DOHH2 (cell line): ENCODE measurements at regions not wholly inside any gene's neighbourhood (a gene's known extent, or its start where the extent isn't known, plus 50 kb on each side); places are given as distances from the start of the nearest gene placed in this dataset.

Experiments
- H3F3A ChIP-seq: fragments of 200-600 bp; sonication (generic), shearing (Covaris generic); 2 replicates; pipeline ENCODE4 v1.6.0; 2016; ENCODE audit warnings: antibody characterized with exemption, mild to moderate bottlenecking; ENCODE audit not compliant: control insufficient read depth, insufficient read depth
- H3K27ac ChIP-seq: fragments of 200-600 bp; sonication (generic); 2 replicates; pipeline ENCODE4 v1.5.1; 2014; ENCODE audit warnings: low read depth, mild to moderate bottlenecking, low read length, moderate library complexity
- H3K27me3 ChIP-seq: fragments of 200-600 bp; sonication (generic); 2 replicates; pipeline ENCODE4 v1.6.1; 2014; ENCODE audit warnings: mild to moderate bottlenecking, low read length, mixed read lengths; ENCODE audit not compliant: control insufficient read depth
- H3K36me3 ChIP-seq: fragments of 200-600 bp; sonication (generic); 2 replicates; pipeline ENCODE4 v1.6.1; 2014; ENCODE audit warnings: mild to moderate bottlenecking, low read length, moderate library complexity, mixed read lengths; ENCODE audit not compliant: control insufficient read depth
- H3K4me1 ChIP-seq: fragments of 200-600 bp; sonication (generic); 2 replicates; pipeline ENCODE4 v1.6.1; 2014; ENCODE audit warnings: mild to moderate bottlenecking, low read length, mixed read lengths; ENCODE audit not compliant: control insufficient read depth
- H3K4me2 ChIP-seq: fragments of 200-600 bp; sonication (generic); 2 replicates; pipeline ENCODE4 v1.6.0; 2014; ENCODE audit warnings: mild to moderate bottlenecking, low read length, moderate library complexity
- H3K4me3 ChIP-seq: fragments of 200-600 bp; sonication (generic); 2 replicates; pipeline ENCODE4 v1.5.1; 2014; ENCODE audit warnings: mild to moderate bottlenecking, low read length, mixed read lengths
- H3K79me2 ChIP-seq: fragments of 200-600 bp; sonication (generic); 2 replicates; pipeline ENCODE4 v1.6.1; 2014; ENCODE audit warnings: mild to moderate bottlenecking, low read length, mixed read lengths; ENCODE audit not compliant: control insufficient read depth
- H3K9me2 ChIP-seq: fragments of 200-600 bp; sonication (generic); replicated peaks from 2 replicates; pipeline ENCODE4 v1.6.1; 2014; ENCODE audit warnings: mild to moderate bottlenecking, low read length, mixed read lengths; ENCODE audit not compliant: control insufficient read depth
- H3K9me3 ChIP-seq: fragments of 200-600 bp; sonication (generic); 2 replicates; pipeline ENCODE4 v1.6.1; 2014; ENCODE audit warnings: antibody characterized with exemption, low read length, mixed read lengths; ENCODE audit not compliant: control insufficient read depth, insufficient read depth
- H4K20me1 ChIP-seq: fragments of 200-600 bp; sonication (generic); 2 replicates; pipeline ENCODE4 v1.6.0; 2014; ENCODE audit warnings: low read depth, mild to moderate bottlenecking, antibody characterized with exemption, low read length, moderate library complexity; ENCODE audit not compliant: control insufficient read depth, insufficient read depth
- CTCF ChIP-seq: fragments of 200-600 bp; sonication (generic); IDR thresholded peaks from one replicate; pipeline ENCODE4 v1.5.1; 2014; ENCODE audit warnings: antibody characterized with exemption, mild to moderate bottlenecking, low read depth, low read length; ENCODE audit not compliant: poor library complexity, severe bottlenecking
- EZH2phosphoT487 ChIP-seq: fragments of 200-600 bp; sonication (generic); IDR thresholded peaks from 2 replicates; pipeline ENCODE4 v1.6.1; 2017; ENCODE audit warnings: borderline replicate concordance, mild to moderate bottlenecking, antibody characterized with exemption, low read length, moderate library complexity, mixed read lengths

GRCh38 chr5:53373451-53374158, 106.8 kb upstream of the FST start:
- Histone ChIP-seq H3K4me3 (no peak overlapping the region), H3K79me2 (no peaks in the 10 kb centered on the region), H3K27ac (no peak overlapping the region), H3K36me3 (no peaks in the 10 kb centered on the region), H3K4me1 (no peaks in the 10 kb centered on the region), H4K20me1 (no peaks in the 10 kb centered on the region), H3K27me3 (no peaks in the 10 kb centered on the region), H3K9me3 (no peaks in the 10 kb centered on the region), H3K4me2 (no peak overlapping the region), H3F3A (no peaks in the 10 kb centered on the region), H3K9me2 (no peaks in the 10 kb centered on the region; the same call in 1 of the 2 replicates)
- TF ChIP-seq EZH2phosphoT487 = no peak
- no peak for TF ChIP-seq CTCF

- Histone ChIP-seq H3F3A (no peaks in the 10 kb centered on the region), H3K27me3 (no peaks in the 10 kb centered on the region), H3K79me2 (no peaks in the 10 kb centered on the region), H3K4me2 (no peak overlapping the region), H4K20me1 (no peaks in the 10 kb centered on the region), H3K4me1 (no peaks in the 10 kb centered on the region), H3K9me2 (no peaks in the 10 kb centered on the region), H3K4me3 (no peak overlapping the region), H3K27ac (no peak overlapping the region), H3K9me3 (no peaks in the 10 kb centered on the region), H3K36me3 (no peaks in the 10 kb centered on the region)
- TF ChIP-seq EZH2phosphoT487 (no peak), CTCF (no peak)
Measured at GRCh38 chr5:53376853-53377252, 103.6 kb upstream of the FST start.

- TF ChIP-seq EZH2phosphoT487 (no peak), CTCF (no peak)
- Histone ChIP-seq H3K36me3 (no peaks in the 10 kb centered on the region), H3K9me2 (no peaks in the 10 kb centered on the region), H3K27me3 (no peaks in the 10 kb centered on the region), H3K27ac (no peak overlapping the region), H3K4me3 (no peak overlapping the region), H3K9me3 (no peaks in the 10 kb centered on the region), H3K4me2 (no peak overlapping the region), H3K4me1 (no peaks in the 10 kb centered on the region), H3K79me2 (no peaks in the 10 kb centered on the region), H3F3A (no peaks in the 10 kb centered on the region), H4K20me1 (no peaks in the 10 kb centered on the region)
Measured at GRCh38 chr5:53378190-53378589, 102.2 kb upstream of the FST start.
